ENCODE measurements at regions not wholly inside any gene's neighbourhood (a gene's known extent, or its start where the extent isn't known, plus 50 kb on each side); places are given as distances from the start of the nearest gene placed in this dataset.

DNA sequence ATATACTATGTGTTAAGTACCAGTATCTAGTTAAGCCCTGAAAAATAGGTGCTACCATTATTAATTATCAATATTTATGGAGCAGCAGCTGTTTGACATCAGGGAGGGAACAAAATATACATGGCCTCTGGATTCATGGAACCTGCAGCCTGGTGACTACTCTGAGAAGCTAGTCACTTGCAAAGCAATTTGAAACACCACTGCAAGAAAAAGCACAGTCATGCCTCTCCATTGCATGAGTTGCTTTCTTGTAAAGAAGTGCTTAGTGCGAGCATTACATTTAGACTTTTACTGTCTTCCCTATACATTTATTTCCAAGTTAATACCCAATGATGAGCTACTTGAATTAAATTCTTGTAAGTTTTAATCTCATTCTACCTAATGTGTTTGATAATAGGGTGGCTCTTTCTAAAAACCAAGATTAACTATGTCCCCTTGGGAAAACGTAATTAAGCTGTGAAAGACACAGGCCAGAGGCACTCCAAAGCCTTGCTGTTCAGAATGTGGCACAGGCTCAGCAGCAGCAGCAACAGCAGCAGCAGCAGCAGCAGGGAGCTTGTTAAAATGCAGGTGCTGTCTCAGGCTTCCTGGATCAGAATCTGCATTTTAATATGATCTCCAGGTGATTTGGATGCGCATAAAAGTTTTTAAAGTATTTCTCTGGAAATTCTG lies 83.6 kb downstream of the PFDN4 start:
- TF ChIP-seq, protein P1, sequence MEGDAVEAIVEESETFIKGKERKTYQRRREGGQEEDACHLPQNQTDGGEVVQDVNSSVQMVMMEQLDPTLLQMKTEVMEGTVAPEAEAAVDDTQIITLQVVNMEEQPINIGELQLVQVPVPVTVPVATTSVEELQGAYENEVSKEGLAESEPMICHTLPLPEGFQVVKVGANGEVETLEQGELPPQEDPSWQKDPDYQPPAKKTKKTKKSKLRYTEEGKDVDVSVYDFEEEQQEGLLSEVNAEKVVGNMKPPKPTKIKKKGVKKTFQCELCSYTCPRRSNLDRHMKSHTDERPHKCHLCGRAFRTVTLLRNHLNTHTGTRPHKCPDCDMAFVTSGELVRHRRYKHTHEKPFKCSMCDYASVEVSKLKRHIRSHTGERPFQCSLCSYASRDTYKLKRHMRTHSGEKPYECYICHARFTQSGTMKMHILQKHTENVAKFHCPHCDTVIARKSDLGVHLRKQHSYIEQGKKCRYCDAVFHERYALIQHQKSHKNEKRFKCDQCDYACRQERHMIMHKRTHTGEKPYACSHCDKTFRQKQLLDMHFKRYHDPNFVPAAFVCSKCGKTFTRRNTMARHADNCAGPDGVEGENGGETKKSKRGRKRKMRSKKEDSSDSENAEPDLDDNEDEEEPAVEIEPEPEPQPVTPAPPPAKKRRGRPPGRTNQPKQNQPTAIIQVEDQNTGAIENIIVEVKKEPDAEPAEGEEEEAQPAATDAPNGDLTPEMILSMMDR (IDR thresholded peaks at IDR 0.05) = no peak
- TF ChIP-seq EZH2phosphoT487 (IDR thresholded peaks at IDR 0.05; ENCODE audit: borderline replicate concordance, low read depth) = no peak

Measured in SK-N-SH (cell line).